Suprapubic skin (tissue), 4 donors: ENCODE measurements at regions not wholly inside any gene's neighbourhood (a gene's known extent, or its start where the extent isn't known, plus 50 kb on each side); places are given as distances from the start of the nearest gene placed in this dataset.

ENCODE experiments used
- DNase-seq, 2 donors: peaks; one replicate each; pipeline ENCODE4 v3.0.0-alpha.2; 2019; ENCODE audit warnings: low spot score in 2 of 2
- H3K27ac ChIP-seq: fragments of 200-600 bp; sonication (generic); one replicate; pipeline ENCODE4 v1.5.1; 2019
- H3K27me3 ChIP-seq: fragments of 200-600 bp; sonication (generic); one replicate; pipeline ENCODE4 v1.5.1; 2019
- H3K36me3 ChIP-seq: fragments of 200-600 bp; sonication (generic); one replicate; pipeline ENCODE4 v1.5.1; 2019
- H3K4me1 ChIP-seq: fragments of 200-600 bp; sonication (generic); one replicate; pipeline ENCODE4 v1.5.1; 2019
- H3K4me3 ChIP-seq: fragments of 200-600 bp; sonication (generic); one replicate; pipeline ENCODE4 v1.5.1; 2019; ENCODE audit warnings: mild to moderate bottlenecking
- H3K9me3 ChIP-seq: fragments of 200-600 bp; sonication (generic); one replicate; pipeline ENCODE4 v1.5.1; 2019
- CTCF ChIP-seq, 2 donors: fragments of 200-600 bp in 1 of 2; fragments of 450-650 bp in 1 of 2; sonication (generic) in 1 of 2; IDR thresholded peaks; one replicate each; pipeline ENCODE4 v1.5.1; 2016 to 2019; ENCODE audit warnings: antibody characterized with exemption in 2 of 2, mild to moderate bottlenecking in 1 of 2, moderate library complexity in 1 of 2
- EP300 ChIP-seq: sonication (generic); formaldehyde crosslinking; IDR thresholded peaks from one replicate; pipeline ENCODE4 v1.6.1; 2017; ENCODE audit warnings: antibody characterized with exemption
- POLR2A ChIP-seq, 2 donors: fragments of 450-650 bp; IDR thresholded peaks; one replicate each; pipeline ENCODE4 v1.6.1; 2017; ENCODE audit warnings: antibody characterized with exemption in 2 of 2, mild to moderate bottlenecking in 2 of 2, moderate library complexity in 2 of 2
- POLR2AphosphoS5 ChIP-seq, 3 donors: sonication (generic); formaldehyde crosslinking; IDR thresholded peaks; one replicate each; pipeline ENCODE4 v1.6.1; 2017; ENCODE audit warnings: antibody characterized with exemption in 3 of 3
- WGBS: methylation state at CpG from one replicate; pipeline ENCODE4 v1.1.5; 2018; 5-methylcytosine and 5-hydroxymethylcytosine counted together

GRCh38 chr13:86992251-86992650, 678.9 kb upstream of the SLITRK5 start:
- TF ChIP-seq EP300 (no peak), POLR2AphosphoS5 (IDR thresholded peaks at IDR 0.05) (no peak), POLR2A (IDR thresholded peaks at IDR 0.05) (no peak), CTCF (IDR thresholded peaks at IDR 0.05) (no peak)
- no peaks in the 10 kb centered on the region for H3K36me3 ChIP-seq
- no peaks in the 10 kb centered on the region for H3K4me1 ChIP-seq
- no peak overlapping the region for H3K4me3 ChIP-seq
- no peaks in the 10 kb centered on the region for H3K27me3 ChIP-seq
- H3K9me3 ChIP-seq: no peaks in the 10 kb centered on the region
- DNase-seq: no peak
- H3K27ac ChIP-seq: no peak overlapping the region

DNA sequence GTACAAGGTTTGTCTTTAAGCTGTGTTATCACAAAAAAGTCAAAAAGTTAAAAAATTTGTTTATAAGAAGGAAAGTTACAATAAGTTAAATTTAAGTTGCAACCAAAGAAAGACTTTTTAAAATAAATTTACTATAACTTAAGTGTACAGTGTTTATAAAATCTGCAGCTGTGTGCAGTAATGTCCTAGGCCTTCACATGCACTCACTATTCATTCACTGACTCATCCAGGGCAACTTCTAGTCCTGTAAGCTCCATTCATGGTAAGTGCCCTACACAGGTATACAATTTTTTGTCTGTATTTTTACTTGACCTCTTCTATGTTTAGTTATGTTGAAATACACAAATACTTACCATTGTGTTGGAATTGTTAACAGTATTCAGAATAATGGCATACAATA, 667.9 kb upstream of the SLITRK5 start:
- DNase-seq: no peak
- Histone ChIP-seq H3K27ac (no peak overlapping the region), H3K36me3 (no peaks in the 10 kb centered on the region), H3K27me3 (no peaks in the 10 kb centered on the region), H3K4me1 (no peaks in the 10 kb centered on the region), H3K9me3 (no peaks in the 10 kb centered on the region), H3K4me3 (no peak overlapping the region)
- no peak for TF ChIP-seq EP300
- no peak for TF ChIP-seq POLR2A (IDR thresholded peaks at IDR 0.05)
- TF ChIP-seq POLR2AphosphoS5 (IDR thresholded peaks at IDR 0.05): no peak
- no peak for TF ChIP-seq CTCF (IDR thresholded peaks at IDR 0.05)

DNA sequence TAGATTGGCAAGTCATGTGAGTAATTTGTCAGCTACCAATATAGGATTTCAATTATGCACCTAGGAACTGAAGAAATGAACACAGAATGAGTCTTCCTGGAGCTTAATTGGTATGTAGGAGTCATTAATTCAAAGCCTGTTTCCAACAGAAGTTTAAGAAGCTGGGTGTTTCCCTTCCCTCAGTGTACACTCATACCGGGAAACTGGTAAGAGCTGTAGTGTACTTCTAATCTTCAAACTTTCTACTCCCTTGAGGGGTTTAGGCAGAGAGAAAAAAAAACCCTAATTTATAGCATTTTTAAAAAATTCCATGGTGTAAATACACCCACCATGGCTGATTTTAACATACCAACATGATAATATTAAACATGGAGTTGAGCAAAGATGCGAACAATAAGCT, 665.7 kb upstream of the SLITRK5 start:
- TF ChIP-seq POLR2A (IDR thresholded peaks at IDR 0.05) (no peak), POLR2AphosphoS5 (IDR thresholded peaks at IDR 0.05) (no peak), CTCF (IDR thresholded peaks at IDR 0.05) (no peak), EP300 (no peak)
- H3K4me3 ChIP-seq: no peak overlapping the region
- H3K4me1 ChIP-seq: no peaks in the 10 kb centered on the region
- no peak overlapping the region for H3K27ac ChIP-seq
- H3K36me3 ChIP-seq: no peaks in the 10 kb centered on the region
- whole genome bisulfite sequencing: 95% methylated on average over 2 of the region's 2 CpGs
- no peaks in the 10 kb centered on the region for H3K27me3 ChIP-seq
- peaks cover 8% of the 10 kb centered on the region for H3K9me3 ChIP-seq
- DNase-seq: no peak

GRCh38 chr13:87035526-87035925, 635.6 kb upstream of the SLITRK5 start:
- no peaks in the 10 kb centered on the region for H3K36me3 ChIP-seq
- no peaks in the 10 kb centered on the region for H3K27me3 ChIP-seq
- DNase-seq: no peak
- no peak overlapping the region for H3K4me3 ChIP-seq
- no peaks in the 10 kb centered on the region for H3K9me3 ChIP-seq
- H3K27ac ChIP-seq: no peak overlapping the region
- H3K4me1 ChIP-seq: no peaks in the 10 kb centered on the region
- no peak for TF ChIP-seq POLR2AphosphoS5 (IDR thresholded peaks at IDR 0.05)
- no peak for TF ChIP-seq CTCF (IDR thresholded peaks at IDR 0.05)
- TF ChIP-seq EP300: no peak
- no peak for TF ChIP-seq POLR2A (IDR thresholded peaks at IDR 0.05)
- 85% methylated on average over 7 of the region's 7 CpGs for WGBS

- Histone ChIP-seq H3K27ac (no peak overlapping the region), H3K36me3 (no peaks in the 10 kb centered on the region), H3K9me3 (no peaks in the 10 kb centered on the region), H3K27me3 (no peaks in the 10 kb centered on the region), H3K4me1 (no peaks in the 10 kb centered on the region), H3K4me3 (no peak overlapping the region)
- WGBS: 96% methylated on average over 1 of the region's 1 CpG
- no peak for DNase-seq
- TF ChIP-seq POLR2A (IDR thresholded peaks at IDR 0.05) (no peak), CTCF (IDR thresholded peaks at IDR 0.05) (no peak), POLR2AphosphoS5 (IDR thresholded peaks at IDR 0.05) (no peak), EP300 (no peak)
Observed at GRCh38 chr13:87042946-87043345, 628.2 kb upstream of the SLITRK5 start.
